SU-DHL-6 (cell line): ENCODE measurements at regions not wholly inside any gene's neighbourhood (a gene's known extent, or its start where the extent isn't known, plus 50 kb on each side); places are given as distances from the start of the nearest gene placed in this dataset.

Experiments used
- H2AFZ ChIP-seq: fragments of 200-600 bp; sonication (generic); 2 replicates; pipeline ENCODE4 v1.6.1; 2014; ENCODE audit warnings: low read depth, mild to moderate bottlenecking, moderate library complexity, mixed read lengths, antibody characterized with exemption, low read length; ENCODE audit not compliant: severe bottlenecking
- H3F3A ChIP-seq: fragments of 200-600 bp; shearing (Covaris generic); 2 replicates; pipeline ENCODE4 v1.6.0; 2016; ENCODE audit warnings: antibody characterized with exemption, mild to moderate bottlenecking; ENCODE audit not compliant: insufficient read depth
- H3K27ac ChIP-seq: fragments of 200-600 bp; sonication (generic); 2 replicates; pipeline ENCODE4 v1.5.1; 2016; ENCODE audit warnings: low read depth, mild to moderate bottlenecking, low read length, moderate library complexity, mixed read lengths
- H3K27me3 ChIP-seq: fragments of 200-600 bp; sonication (generic), shearing (Covaris generic); 2 replicates; pipeline ENCODE4 v1.6.0; 2014; ENCODE audit warnings: mild to moderate bottlenecking, low read length
- H3K36me3 ChIP-seq: fragments of 200-600 bp; sonication (generic); 2 replicates; pipeline ENCODE4 v1.6.1; 2014; ENCODE audit warnings: mild to moderate bottlenecking, low read length, mixed read lengths
- H3K4me2 ChIP-seq: fragments of 300-600, 200-600 bp; shearing (Covaris generic), sonication (generic); 2 replicates; pipeline ENCODE4 v1.6.0; 2014; ENCODE audit warnings: low read length, low read depth, mild to moderate bottlenecking; ENCODE audit not compliant: poor library complexity, severe bottlenecking
- H3K4me3 ChIP-seq: fragments of 200-600 bp; sonication (generic); 2 replicates; pipeline ENCODE4 v1.5.1; 2014; ENCODE audit warnings: antibody characterized with exemption, low read length, mild to moderate bottlenecking, mixed read lengths; ENCODE audit not compliant: insufficient read depth, poor library complexity, severe bottlenecking
- H3K79me2 ChIP-seq: fragments of 200-600 bp; sonication (generic); 2 replicates; pipeline ENCODE4 v1.6.1; 2014; ENCODE audit warnings: mild to moderate bottlenecking, low read length, moderate library complexity; ENCODE audit not compliant: insufficient read depth
- H3K9ac ChIP-seq: fragments of 200-600 bp; sonication (generic); 2 replicates; pipeline ENCODE4 v1.7.0; 2014; ENCODE audit warnings: mild to moderate bottlenecking, low read length
- H3K9me2 ChIP-seq: fragments of 200-600 bp; sonication (generic); replicated peaks from 2 replicates; pipeline ENCODE4 v1.6.1; 2014; ENCODE audit warnings: low read length; ENCODE audit not compliant: insufficient read depth
- H3K9me3 ChIP-seq: fragments of 200-600 bp; sonication (generic); 2 replicates; pipeline ENCODE4 v1.6.1; 2014; ENCODE audit warnings: low read length, mixed read lengths; ENCODE audit not compliant: insufficient read depth
- H4K20me1 ChIP-seq: fragments of 200-600 bp; sonication (generic); 2 replicates; pipeline ENCODE4 v1.6.1; 2014; ENCODE audit warnings: low read depth, mild to moderate bottlenecking, antibody characterized with exemption, low read length, moderate library complexity, mixed read lengths
- CTCF ChIP-seq: fragments of 200-600 bp; sonication (generic); IDR thresholded peaks from one replicate; pipeline ENCODE4 v1.5.1; 2017; ENCODE audit warnings: antibody characterized with exemption, mild to moderate bottlenecking, low read length, moderate library complexity; ENCODE audit not compliant: insufficient read depth, poor library complexity, severe bottlenecking
- EZH2phosphoT487 ChIP-seq: fragments of 200-600 bp; sonication (generic), shearing (Covaris generic); conservative IDR thresholded peaks from 2 replicates; pipeline ENCODE4 v1.6.1; 2018; ENCODE audit warnings: mild to moderate bottlenecking, antibody characterized with exemption, low read length, moderate library complexity, mixed read lengths

DNA sequence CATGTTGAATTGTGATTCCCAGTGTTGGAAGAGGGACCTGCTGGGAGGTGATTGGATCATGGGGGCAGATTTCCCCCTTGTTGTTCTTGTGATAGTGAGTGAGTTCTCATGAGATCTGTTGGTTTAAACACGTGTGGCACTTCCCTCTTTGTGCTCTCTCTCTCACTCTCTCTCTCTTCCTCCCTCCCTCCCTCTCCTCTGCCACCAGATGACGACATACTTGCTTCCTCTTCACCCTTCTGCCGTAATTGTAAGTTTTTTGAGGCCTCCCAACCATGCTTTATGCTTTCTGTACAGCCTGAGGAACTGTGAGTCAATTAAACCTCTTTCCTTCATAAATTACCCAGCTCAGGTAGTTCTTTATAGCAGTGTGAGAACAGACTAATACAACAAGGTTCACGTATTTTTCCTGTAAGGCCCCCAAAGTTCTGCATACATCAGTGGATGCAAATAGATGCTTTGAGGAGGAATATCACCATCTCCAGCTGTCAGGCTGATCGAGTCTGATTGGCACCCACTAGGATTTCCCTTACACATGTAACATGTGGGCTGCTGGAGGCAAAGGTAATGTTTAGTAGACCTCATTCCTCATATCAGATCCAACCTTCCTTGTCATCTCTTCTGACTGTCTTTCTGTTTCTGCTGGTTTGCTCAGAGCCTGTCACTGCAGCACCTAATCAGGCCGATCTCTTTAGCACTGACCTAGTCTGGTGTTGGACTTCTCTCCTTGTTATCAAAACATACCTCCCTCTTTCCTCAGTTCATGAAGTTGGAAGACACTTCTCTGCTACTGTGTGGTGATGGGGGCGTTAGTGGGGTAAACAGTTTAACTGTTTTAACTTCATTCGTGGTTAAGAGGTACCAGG lies 54.3 kb upstream of the BACH2 start:
- peak overlapping the region; percentile 76 for H2AFZ ChIP-seq
- no peaks in the 10 kb centered on the region for H3F3A ChIP-seq
- no peaks in the 10 kb centered on the region for H3K9me2 ChIP-seq
- peak overlapping the region; percentile 4; the same call in 1 of the 2 replicates for H3K27ac ChIP-seq
- no peaks in the 10 kb centered on the region for H3K27me3 ChIP-seq
- no peaks in the 10 kb centered on the region for H3K36me3 ChIP-seq
- H3K9me3 ChIP-seq, result no peaks in the 10 kb centered on the region
- H4K20me1 ChIP-seq, result no peaks in the 10 kb centered on the region
- peak overlapping the region; percentile 33 for H3K9ac ChIP-seq
- H3K79me2 ChIP-seq, result no peaks in the 10 kb centered on the region
- H3K4me2 ChIP-seq, result peak overlapping the region; percentile 33
- TF ChIP-seq EZH2phosphoT487, result no peak
- TF ChIP-seq CTCF, result no peak
- no peak overlapping the region for H3K4me3 ChIP-seq

GRCh38 chr6:90347411-90347851 lies 50.8 kb upstream of the BACH2 start:
- Histone ChIP-seq H3K27ac (no peak overlapping the region), H3K9me2 (no peaks in the 10 kb centered on the region), H3K27me3 (no peaks in the 10 kb centered on the region), H4K20me1 (no peaks in the 10 kb centered on the region), H3K9ac (no peak overlapping the region), H3K9me3 (no peaks in the 10 kb centered on the region), H3K36me3 (no peaks in the 10 kb centered on the region), H3K4me2 (no peak overlapping the region), H2AFZ (no peak overlapping the region), H3F3A (no peaks in the 10 kb centered on the region), H3K79me2 (no peaks in the 10 kb centered on the region), H3K4me3 (no peak overlapping the region)
- TF ChIP-seq CTCF, result no peak

GRCh38 chr6:90346729-90347128 lies 50.1 kb upstream of the BACH2 start:
- no peaks in the 10 kb centered on the region for H3K36me3 ChIP-seq
- H3K79me2 ChIP-seq, result no peaks in the 10 kb centered on the region
- no peaks in the 10 kb centered on the region for H3K9me2 ChIP-seq
- H4K20me1 ChIP-seq, result no peaks in the 10 kb centered on the region
- no peaks in the 10 kb centered on the region for H3K9me3 ChIP-seq
- H3K27ac ChIP-seq, result no peak overlapping the region
- no peak overlapping the region for H3K4me2 ChIP-seq
- H3K27me3 ChIP-seq, result no peaks in the 10 kb centered on the region
- H2AFZ ChIP-seq, result no peak overlapping the region
- no peaks in the 10 kb centered on the region for H3F3A ChIP-seq
- TF ChIP-seq EZH2phosphoT487, result no peak
- no peak for TF ChIP-seq CTCF
- H3K9ac ChIP-seq, result no peak overlapping the region
- H3K4me3 ChIP-seq, result no peak overlapping the region
